GM23338 (cell line): ENCODE measurements at regions not wholly inside any gene's neighbourhood (a gene's known extent, or its start where the extent isn't known, plus 50 kb on each side); places are given as distances from the start of the nearest gene placed in this dataset.

Source experiments
- CREB1 ChIP-seq: fragments of 250-450 bp; sonication (Bioruptor Pico); IDR thresholded peaks from 2 replicates; pipeline ENCODE4 v1.5.0; 2020; ENCODE audit warnings: low read depth, mild to moderate bottlenecking, moderate library complexity
- CTCF ChIP-seq, 2 experiments: fragments of 200-600 bp in 1 of 2; sonication (generic) in 1 of 2; conservative IDR thresholded peaks; 2 replicates each; pipeline versions ENCODE4 v1.5.1 to v1.6.1; 2016 to 2017; ENCODE audit warnings: antibody characterized with exemption in 2 of 2, low read depth in 2 of 2, mild to moderate bottlenecking in 2 of 2, moderate library complexity in 1 of 2
- ETS1 ChIP-seq: IDR thresholded peaks from 2 replicates; pipeline ENCODE4 v1.6.1; 2016; ENCODE audit warnings: antibody characterized with exemption
- EZH2 ChIP-seq: fragments of 200-600 bp; sonication (generic); IDR thresholded peaks from one replicate; pipeline ENCODE4 v1.8.0; 2017; ENCODE audit warnings: antibody characterized with exemption, mild to moderate bottlenecking, low read depth; ENCODE audit not compliant: unreplicated experiment
- EZH2phosphoT487 ChIP-seq: fragments of 200-600 bp; sonication (generic); IDR thresholded peaks from one replicate; pipeline ENCODE4 v1.8.1; 2018; ENCODE audit warnings: antibody characterized with exemption; ENCODE audit not compliant: unreplicated experiment
- JUNB ChIP-seq: IDR thresholded peaks from one replicate; pipeline ENCODE4 v1.6.1; 2016; ENCODE audit warnings: antibody characterized with exemption; ENCODE audit not compliant: unreplicated experiment
- POLR2AphosphoS5 ChIP-seq: IDR thresholded peaks from 2 replicates; pipeline ENCODE4 v1.6.1; 2016; ENCODE audit warnings: antibody characterized with exemption, low read depth
- REST ChIP-seq: IDR thresholded peaks from one replicate; pipeline ENCODE4 v1.6.1; 2018; ENCODE audit warnings: antibody characterized with exemption; ENCODE audit not compliant: unreplicated experiment
- ZNF114 ChIP-seq: fragments of 250-450 bp; sonication (Bioruptor Pico); IDR thresholded peaks from 2 replicates; pipeline ENCODE4 v1.5.0; 2020; ENCODE audit warnings: mild to moderate bottlenecking, moderate library complexity
- ZNF331 ChIP-seq: fragments of 250-450 bp; sonication (Bioruptor Pico); IDR thresholded peaks from 2 replicates; pipeline ENCODE4 v1.5.0; 2020; ENCODE audit warnings: low read depth, mild to moderate bottlenecking, moderate library complexity
- ZNF462 ChIP-seq: fragments of 250-450 bp; sonication (Bioruptor Pico); IDR thresholded peaks from 2 replicates; pipeline ENCODE4 v1.5.0; 2020; ENCODE audit warnings: mild to moderate bottlenecking, moderate library complexity

- TF ChIP-seq CTCF (conservative IDR thresholded peaks at IDR 0.05; ENCODE audit: low read depth in 2 of 2) (no peak), POLR2AphosphoS5 (no peak), ZNF331 (no peak), REST (no peak), EZH2 (no peak), ZNF114 (no peak), CREB1 (CRISPR knock-in tag) (no peak), EZH2phosphoT487 (no peak), JUNB (no peak), ETS1 (no peak), ZNF462 (no peak)
Observed at GRCh38 chr7:131147604-131148003, 180.1 kb upstream of the MKLN1 start.
